LoVo (cell line): ENCODE measurements at regions not wholly inside any gene's neighbourhood (a gene's known extent, or its start where the extent isn't known, plus 50 kb on each side); places are given as distances from the start of the nearest gene placed in this dataset.
"Not testable (repeated sequence)": the region's sequence is repeated elsewhere in the genome, so short reads cannot be mapped to it uniquely, and the experiment has no call there.

ENCODE experiments used
- DNase-seq: peaks from one replicate; pipeline ENCODE4 v3.0.0-alpha.2; 2016; ENCODE audit warnings: low spot score

DNA sequence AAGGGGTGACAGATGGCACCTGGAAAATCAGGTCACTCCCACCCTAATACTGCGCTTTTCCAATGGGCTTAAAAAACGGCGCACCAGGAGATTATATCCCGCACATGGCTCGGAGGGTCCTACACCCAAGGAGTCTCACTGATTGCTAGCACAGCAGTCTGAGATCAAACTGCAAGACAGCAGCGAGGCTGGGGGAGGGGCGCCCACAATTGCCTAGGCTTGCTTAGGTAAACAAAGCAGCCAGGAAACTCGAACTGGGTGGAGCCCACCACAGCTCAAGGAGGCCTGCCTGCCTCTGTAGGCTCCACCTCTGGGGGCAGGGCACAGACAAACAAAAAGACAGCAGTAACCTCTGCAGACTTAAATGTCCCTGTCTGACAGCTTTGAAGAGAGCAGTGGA, 205.7 kb upstream of the HTR1E start:
- DNase-seq: not testable (repeated sequence)

DNA sequence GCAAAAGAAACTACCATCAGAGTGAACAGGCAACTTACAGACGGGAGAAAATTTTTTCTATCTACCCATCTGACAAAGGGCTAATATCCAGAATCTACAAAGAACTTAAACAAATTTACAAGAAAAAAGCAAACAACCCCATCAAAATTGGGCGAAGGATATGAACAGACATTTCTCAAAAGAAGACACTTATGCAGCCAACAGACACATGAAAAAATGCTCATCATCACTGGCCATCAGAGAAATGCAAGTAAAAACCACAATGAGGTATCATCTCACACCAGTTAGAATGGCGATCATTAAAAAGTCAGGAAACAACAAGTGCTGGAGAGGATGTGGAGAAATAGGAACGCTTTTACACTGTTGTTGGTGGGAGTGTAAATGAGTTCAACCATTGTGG, 206.6 kb upstream of the HTR1E start:
- DNase-seq: not testable (repeated sequence)

DNA sequence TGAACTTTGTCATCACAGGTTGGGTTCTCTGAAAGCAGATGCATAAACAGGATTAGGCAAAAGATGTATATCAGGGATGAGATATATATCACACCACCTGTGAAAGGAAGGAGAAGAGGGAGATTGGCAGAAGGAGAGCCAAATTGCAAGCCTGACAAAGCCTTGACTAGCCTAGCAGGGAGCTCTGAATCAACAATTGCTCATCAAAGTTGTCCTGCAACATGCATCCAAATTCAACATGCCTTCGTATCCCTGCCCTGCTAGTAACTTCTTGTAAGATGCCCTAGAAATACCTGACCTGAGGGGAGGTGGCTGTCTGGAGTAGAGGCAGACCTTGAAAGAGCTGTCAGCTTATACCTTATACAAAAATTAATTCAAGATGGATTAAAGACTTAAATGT, 207.1 kb upstream of the HTR1E start:
- DNase-seq: no peak

DNA sequence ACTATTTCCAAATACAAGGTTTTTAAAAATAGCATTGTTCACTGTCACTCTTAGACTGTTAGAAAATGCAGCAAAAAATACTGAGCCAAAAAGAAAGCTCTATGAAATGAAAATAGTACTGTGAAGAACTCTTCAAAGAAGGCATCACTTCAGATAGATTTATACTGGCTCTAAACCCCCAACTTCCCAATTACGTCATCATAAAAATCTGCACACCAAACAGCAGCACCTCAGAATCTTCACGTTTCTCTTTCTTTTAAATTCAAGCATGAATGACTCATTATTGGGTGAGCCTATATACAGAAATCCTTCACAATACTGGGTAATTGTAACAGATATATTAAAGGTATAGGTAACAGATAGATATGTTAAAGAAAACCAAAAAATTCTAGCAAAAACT, 208.4 kb upstream of the HTR1E start:
- DNase-seq: no peak

DNA sequence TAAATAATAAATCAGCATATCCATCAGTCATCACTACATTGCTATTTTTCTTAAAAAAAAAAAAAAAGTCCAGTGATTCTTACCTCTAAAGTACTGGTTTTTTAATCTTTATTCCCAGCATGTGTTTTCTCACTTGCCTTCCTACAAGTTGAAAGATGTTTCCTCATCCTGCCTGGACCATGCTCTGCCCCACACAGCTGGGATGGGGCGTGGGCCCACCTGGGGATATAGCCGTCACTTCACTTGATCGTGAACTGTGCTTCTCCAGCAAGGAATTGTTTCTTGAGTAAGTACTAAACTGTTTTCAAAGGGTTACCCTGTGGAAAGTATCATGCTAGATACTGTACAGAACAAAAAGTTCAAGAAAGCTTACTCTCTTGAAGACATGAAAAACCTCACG, 212.6 kb upstream of the HTR1E start:
- no peak for DNase-seq

DNA sequence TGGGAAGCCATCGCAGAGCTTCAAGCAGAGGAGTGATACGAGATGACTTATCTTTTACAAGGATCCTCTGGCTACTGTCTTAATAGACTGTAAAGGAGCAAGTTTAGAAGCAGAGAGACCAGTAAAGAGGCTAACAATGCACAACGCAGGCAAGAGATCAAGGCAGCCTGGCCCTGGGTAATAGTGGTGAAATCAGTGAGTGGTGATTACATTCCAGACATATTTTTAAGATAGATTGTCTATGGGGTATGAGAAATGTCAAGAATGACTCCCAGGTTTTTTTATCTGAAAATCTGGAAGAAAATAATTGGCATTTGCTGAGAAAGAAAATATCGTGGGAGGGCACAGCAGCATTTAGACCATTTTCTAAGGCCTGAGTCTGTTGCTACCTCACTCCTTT, 213.6 kb upstream of the HTR1E start:
- DNase-seq: no peak

DNA sequence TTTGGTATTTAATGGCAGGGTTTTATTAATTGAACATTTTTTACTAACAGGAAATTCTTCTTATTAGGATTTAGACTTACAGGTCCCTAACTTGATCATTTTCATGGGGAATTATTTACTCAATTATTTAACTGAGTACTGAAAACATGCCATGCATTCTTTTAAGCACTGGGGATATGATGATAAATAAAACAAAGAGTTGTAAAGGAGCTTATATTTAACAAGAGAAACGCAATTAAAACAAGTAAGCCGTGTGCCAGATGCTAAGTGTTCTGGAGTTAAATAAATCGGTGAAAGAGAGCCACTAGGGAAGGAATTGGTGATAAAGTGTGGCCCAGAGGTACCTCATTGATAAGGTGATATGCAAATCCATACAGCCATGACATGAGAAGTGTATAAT, 214.2 kb upstream of the HTR1E start:
- no peak for DNase-seq

DNA sequence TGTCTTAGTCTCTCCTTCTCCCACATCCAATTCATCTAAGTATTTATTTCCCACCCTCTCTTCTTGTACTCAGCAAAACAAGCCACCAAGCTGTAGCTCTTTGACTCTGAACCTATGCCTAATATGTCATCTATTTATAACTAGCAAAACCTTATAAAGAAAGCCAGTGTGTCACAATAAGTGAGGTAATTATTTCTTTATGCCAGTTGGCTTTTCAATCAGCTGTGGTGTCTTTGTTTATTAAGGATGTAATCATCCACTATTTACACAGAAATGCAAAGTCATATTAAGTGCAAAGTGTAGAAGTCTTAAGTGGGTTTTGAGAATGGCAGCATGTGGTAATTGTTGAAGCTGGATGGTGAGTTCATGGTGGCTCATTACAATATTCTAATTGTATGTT, 215.2 kb upstream of the HTR1E start:
- no peak for DNase-seq

DNA sequence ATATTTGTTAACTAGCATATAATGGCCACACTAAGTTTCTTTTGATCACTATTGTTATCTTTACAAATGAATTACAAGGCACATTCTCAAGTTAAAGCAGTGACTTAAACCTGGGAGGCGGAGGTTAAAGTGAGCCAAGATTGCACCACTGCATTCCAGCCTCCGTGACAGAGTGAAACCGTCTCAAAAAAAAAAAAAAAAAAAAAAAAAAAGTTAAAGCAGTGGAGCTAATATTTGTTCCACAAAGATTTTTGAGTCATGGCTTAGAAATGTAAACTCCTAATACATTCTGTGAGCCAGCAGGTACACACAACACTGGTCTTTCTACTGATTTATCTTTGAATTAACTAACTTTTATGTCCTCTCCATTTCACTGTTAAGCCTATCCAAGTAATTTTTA, 221.7 kb upstream of the HTR1E start:
- DNase-seq: no peak

DNA sequence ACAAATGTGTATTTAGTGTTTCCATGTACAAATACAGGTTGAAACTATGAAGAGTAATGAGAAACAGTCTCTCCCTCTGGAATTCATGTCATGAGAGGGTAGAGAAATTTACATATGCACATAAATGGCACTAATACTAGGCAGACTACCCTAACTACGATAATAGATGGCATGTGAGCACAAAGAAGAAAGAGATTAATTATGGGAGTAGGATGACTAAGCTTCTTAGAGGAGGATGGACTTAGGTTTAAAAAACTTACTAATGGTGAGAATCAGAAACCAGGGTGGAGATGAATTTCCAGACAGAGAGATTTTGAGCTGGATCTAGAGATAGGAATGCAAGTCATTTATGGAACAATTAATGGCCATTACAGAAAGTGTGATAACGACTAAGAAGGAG, 225.3 kb upstream of the HTR1E start:
- DNase-seq: no peak

DNA sequence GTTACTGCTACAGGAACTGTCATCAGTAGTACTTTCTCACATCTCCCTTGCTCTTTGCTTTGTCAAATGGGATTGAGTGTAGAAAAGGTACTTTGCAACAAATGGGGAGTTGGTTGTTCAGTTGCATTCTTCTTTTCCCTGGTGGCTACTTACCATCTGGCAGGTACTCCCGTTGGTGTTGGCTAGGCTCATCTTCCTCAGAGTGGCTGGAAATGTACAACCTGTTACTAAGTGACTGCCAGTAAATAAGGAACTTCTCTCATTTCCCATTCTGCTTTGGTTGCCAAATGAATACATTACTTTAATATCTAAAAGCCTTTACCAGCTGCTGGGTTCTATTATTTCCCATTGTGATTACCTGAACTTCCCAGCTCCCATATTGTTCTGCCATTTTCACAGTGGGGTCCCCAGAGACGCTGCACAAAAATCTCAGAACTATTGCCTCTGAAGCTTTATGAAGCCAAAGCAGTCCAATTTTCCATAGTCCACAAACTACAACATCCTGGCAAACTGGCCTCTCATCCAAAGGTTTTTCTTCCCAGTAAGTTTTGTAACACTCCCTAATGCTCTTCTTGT, 229.7 kb upstream of the HTR1E start:
- no peak for DNase-seq

DNA sequence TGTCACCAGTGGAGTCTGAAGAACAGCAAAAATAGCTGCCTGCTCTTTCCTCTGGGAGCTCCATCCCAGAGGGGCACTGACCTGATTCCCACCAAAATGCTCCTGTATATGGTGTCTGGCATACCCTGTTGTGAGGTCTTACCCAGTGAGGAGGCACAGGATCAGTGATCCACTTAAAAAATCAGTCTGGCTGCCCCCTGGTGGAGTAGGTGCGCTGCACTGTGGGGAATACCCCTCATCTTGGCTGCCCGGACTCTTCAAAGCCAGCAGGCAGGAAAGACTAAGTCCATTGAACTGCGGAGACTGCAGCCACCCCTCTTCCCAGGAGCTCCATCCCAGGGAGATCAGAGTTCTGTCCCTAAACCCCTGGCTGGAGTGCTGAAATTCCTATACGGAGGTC, 230.9 kb upstream of the HTR1E start:
- no peak for DNase-seq

DNA sequence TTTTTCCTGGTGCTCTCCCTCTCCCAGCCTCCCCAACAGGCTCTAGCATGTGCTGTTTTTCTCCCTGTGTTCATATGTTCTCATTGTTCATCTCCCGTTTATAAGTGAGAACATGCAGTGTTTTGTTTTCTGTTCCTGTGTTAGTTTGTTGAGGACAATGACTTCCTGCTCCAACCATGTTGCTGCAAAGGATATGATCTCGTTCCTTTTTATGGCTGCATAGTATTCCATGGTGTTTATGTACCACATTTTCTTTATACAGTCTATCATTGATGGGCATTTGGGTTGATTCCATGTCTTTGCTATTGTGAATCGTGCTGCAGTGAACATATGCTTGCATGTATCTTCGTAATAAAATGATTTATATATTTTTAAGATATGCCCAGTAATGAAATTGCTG, 236.1 kb upstream of the HTR1E start:
- not testable (repeated sequence) for DNase-seq

DNA sequence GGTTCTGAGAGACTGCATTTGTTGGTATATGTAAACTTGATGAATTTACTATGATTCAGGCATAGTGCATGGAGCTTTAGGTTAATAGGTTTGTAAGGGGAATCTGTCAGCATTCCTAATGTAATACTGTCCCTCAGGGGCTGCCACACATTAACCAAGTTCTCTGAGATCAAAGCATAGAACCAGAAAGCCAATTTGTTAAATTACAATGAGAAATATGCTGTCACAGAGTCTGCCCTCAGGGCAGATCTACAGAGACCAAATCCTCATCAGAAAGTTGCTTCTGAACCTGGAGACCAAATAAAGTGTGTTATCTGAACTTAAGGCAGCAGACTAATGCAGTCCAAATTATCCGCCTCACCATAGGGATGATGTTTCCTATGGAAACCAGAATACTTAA, 250.8 kb upstream of the HTR1E start:
- DNase-seq: no peak

DNA sequence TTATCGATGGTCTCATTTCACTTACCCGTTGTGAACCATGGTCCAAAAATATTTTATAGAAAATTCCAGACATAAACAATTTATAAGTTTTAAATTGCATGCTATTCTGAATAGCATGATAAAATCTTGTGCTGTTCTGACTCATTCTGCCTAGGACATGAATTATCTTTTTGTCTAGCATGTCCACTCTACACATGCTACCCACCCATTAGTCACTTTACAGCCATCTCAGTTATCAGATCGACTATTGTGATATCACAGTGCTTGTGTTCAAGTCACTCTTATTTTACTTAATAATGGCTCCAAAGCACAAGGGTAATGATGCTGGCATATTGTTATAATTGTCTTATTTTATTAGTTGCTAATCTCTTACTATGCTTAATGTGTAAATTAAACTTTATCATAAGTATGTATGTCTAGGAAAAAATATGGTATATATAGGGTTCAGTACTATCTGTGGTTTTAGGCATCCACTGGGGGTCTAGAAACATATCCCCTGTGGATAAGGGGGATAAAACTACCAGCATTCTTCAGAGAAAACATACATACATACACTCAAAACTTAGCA, 252.0 kb upstream of the HTR1E start:
- DNase-seq: no peak

DNA sequence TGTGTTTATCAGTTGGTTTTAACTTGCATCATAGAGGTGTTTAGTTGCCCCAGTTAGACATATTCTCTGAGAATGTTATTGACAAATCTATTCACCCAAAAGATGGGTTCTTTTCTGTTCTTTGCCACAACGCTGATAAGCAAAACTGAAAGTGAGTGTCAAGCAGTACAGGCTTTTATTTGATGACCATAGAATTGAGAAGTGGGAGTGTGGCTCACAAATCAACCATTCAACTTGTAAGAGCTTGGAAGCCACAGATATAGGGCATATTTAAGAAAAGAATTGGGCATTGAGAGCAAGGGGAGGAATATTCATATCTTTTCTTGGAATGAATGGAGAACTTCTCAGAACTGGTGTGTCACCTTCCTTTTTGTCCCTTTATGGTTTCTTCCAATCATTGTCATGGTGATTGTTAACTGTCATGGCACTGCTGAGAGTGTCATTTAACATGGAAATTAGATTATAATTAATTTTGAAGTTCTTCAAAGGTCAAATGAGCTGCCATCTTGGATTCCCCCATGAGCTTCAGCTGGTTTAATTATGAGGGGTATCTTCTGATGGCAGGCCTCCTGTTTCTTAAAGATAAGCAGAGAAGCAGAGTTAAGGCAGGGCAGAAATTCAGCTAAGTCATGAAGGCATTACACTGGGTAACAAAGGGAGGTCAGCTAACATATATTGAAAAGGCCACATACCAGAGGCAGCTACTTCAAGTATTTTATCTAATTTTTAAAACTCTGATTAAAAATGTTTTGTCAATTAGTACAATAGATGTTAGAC, 254.0 kb upstream of the HTR1E start:
- DNase-seq: no peak

DNA sequence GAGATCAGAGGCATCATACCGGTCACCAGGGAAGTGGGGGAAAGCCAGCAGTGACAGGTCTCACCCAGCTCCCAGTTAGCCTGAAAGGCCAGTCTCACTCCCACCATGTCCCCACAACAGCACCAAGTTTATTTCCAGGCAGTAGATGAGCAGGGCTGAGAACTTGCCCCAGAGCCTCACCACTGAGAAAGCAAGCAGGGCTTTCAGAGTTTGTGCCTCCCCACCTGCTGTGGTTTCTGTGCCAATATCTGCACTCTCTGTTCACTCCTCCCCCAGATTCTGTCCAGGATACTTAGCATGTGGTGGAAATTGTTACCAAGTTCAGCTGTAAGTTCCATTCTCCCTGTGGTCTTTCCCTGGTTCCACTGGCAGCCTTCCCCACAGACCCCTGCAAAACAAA, 255.0 kb upstream of the HTR1E start:
- no peak for DNase-seq

DNA sequence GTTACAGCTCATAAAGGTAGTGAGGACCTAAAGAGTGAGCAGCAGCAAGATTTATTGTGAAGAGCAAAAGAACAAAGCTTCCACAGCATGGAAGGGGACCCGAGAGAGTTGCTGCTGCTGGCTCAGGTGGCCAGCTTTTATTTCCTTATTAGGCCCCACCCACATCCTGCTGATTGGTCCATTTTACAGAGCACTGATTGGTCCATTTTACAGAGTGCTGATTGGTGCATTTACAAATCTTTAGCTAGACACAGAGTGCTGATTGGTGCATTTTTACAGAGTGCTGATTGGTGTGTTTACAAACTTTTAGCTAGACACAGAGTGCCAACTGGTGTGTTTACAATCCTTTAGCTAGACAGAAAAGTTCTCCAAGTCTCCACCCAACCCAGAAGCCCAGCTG, 256.2 kb upstream of the HTR1E start:
- DNase-seq: not testable (repeated sequence)

DNA sequence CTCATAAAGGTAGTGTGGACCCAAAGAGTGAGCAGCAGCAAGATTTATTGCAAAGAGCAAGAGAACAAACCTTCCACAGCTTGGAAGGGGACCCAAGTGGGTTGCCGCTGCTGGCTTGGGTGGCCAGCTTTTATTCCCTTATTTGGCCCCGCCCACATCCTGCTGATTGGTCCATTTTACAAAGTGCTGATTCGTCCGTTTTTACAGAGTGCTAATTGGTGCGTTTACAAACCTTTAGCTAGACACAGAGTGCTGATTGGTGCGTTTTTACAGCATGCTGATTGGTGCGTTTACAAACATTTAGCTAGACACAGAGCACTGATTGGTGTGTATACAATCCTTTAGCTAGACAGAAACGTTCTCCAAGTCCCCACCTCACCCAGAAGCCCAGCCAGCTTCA, 265.2 kb upstream of the HTR1E start:
- DNase-seq: not testable (repeated sequence)

DNA sequence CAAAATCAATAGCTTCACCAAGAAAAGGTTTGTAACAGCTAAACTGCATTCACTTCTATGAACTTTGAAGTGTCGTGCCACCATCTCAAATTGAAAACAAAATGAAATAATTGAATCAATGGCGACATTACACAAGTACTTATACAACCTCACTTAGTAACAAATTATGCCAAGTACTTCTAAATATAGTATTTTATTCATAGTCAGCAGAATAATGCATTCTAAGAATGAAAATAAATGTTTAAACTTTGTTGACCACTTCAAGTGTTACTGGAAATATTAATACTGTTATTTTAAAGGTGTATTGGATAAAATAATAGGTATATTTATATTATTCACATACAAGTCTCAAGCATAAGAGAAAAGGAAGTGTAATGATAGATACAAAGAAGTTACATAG, 280.1 kb upstream of the HTR1E start:
- no peak for DNase-seq

DNA sequence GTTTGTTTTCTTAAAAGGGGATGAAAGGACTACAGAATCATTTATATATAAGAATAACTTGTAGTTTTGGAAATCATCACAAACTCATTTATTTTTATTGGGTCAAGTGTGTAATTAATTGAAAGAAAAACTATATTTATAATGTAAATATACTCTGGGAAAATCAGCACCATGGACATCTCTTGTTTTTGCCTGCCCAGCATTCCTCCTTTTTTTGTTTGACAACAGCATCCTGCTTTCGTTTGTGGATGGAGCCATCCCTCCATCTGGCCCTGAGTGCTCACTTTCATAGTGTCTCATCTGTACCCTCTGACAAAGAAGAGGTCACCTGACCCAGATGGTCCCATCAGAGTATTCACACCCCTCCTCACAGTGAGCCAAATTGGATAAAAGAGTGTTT, 308.2 kb upstream of the HTR1E start:
- no peak for DNase-seq

DNA sequence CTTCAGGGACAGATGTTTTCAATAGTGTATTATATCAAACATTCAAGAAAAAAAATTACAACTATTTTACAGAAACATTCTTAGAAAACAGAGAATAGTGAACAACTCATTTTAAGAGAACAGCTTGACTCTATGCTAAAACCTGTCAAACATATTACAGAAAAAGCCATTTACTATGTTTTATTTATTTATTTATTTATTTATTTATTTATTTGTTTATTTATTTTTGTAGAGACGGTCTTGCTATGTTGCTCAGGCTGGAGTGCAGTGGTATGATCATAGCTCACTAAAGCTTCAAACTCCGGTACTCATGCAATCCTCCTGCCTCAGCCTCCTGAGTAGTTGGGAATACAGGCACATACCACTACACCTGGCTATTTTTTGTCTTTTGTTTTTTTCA, 317.9 kb upstream of the HTR1E start:
- DNase-seq: no peak

DNA sequence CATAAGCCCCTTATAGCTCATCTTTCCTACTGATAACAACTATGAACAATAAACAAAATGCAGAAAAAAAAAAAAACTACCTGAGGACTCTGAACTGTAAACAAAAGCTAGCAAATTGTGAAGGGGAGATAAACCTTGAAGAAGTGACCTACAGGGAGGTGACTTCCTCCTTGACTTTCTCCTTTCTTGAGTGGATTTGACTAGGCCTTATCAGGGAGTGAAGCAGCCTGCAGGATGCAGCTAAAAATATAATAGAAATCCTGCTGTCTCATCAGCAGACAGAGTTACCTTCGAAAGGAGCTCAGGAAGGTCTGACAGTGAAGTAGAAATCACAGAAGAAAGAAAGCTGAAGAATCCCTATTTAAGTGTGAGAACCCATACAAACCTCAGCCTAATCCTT, 322.0 kb upstream of the HTR1E start:
- DNase-seq: no peak
